ENCODE measurements at regions not wholly inside any gene's neighbourhood (a gene's known extent, or its start where the extent isn't known, plus 50 kb on each side); places are given as distances from the start of the nearest gene placed in this dataset.

DNA sequence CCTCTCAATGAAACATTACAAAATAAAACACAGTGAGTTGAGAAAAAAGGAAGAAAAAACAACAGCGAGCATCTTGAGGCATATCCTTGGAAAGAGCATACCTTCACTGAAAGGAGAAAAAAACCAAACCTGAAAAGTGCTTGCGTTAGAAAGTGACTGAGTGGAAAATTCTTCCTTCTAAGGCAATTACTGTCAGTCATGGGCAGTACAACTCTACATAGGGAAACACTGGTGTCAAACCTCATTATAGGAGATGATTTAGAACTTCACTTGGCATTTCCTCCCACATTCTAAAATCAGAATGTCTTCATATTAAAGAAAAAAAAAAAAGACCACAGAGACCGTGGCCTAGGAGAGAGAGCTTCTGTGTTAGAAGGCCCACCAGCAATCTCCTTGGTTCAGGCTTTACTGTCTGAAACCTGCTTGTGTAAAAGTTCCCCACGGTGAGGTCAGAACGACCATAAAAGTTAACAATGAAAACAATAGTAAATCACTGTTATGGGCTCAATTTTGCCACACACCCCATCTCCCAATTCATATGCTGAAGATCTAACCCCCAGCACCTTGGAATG is 91.1 kb upstream of the CRY1 start:
- TF ChIP-seq, protein P1, sequence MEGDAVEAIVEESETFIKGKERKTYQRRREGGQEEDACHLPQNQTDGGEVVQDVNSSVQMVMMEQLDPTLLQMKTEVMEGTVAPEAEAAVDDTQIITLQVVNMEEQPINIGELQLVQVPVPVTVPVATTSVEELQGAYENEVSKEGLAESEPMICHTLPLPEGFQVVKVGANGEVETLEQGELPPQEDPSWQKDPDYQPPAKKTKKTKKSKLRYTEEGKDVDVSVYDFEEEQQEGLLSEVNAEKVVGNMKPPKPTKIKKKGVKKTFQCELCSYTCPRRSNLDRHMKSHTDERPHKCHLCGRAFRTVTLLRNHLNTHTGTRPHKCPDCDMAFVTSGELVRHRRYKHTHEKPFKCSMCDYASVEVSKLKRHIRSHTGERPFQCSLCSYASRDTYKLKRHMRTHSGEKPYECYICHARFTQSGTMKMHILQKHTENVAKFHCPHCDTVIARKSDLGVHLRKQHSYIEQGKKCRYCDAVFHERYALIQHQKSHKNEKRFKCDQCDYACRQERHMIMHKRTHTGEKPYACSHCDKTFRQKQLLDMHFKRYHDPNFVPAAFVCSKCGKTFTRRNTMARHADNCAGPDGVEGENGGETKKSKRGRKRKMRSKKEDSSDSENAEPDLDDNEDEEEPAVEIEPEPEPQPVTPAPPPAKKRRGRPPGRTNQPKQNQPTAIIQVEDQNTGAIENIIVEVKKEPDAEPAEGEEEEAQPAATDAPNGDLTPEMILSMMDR (IDR thresholded peaks at IDR 0.05) = no peak
- no peak for TF ChIP-seq POLR2A (IDR thresholded peaks at IDR 0.05)

Measured in body of pancreas (tissue), 4 donors.